ENCODE measurements at regions not wholly inside any gene's neighbourhood (a gene's known extent, or its start where the extent isn't known, plus 50 kb on each side); places are given as distances from the start of the nearest gene placed in this dataset.
A peak's percentile ranks its signal among the peaks of the same experiment; 100 is the strongest.

- TF ChIP-seq CTCF (conservative IDR thresholded peaks at IDR 0.05; ENCODE audit: low read depth, low read length) (no peak), MAZ (IDR thresholded peaks at IDR 0.05; ENCODE audit: borderline replicate concordance, low read depth, low read length) (peak; percentile 36; the same call in 1 of the 2 replicates), RFX5 (IDR thresholded peaks at IDR 0.05; ENCODE audit: low read depth, low read length) (no peak)
Measured at GRCh38 chr7:46145412-46145811, 224.3 kb upstream of the IGFBP3 start (continued).

Data from IMR-90 (cell line).